NCI-H460 (cell line): ENCODE measurements at regions not wholly inside any gene's neighbourhood (a gene's known extent, or its start where the extent isn't known, plus 50 kb on each side); places are given as distances from the start of the nearest gene placed in this dataset.

Source experiments
- DNase-seq: peaks from one replicate; pipeline ENCODE4 v3.0.0-alpha.2; 2016; ENCODE audit warnings: low read depth; ENCODE audit errors: extremely low read depth

DNA sequence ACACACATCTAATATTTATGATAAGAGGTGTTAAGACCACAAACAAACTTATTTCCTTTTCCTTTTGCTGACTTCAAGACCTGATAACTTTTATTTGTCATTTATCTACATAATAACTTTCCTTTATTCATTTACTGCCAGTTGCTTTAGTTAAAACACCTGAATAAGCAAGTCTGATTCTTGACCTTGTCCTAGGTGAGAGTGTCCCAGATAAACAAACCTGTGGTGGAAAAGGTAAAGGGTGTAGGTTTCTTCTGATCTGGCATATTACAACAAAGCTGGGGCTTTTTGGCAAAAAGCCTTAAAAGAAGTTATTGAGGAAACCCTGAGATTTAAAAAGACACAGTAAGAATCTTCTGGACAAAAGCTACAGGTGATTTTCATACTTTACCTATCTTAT lies 191.5 kb downstream of the ZBBX start:
- no peak for DNase-seq

DNA sequence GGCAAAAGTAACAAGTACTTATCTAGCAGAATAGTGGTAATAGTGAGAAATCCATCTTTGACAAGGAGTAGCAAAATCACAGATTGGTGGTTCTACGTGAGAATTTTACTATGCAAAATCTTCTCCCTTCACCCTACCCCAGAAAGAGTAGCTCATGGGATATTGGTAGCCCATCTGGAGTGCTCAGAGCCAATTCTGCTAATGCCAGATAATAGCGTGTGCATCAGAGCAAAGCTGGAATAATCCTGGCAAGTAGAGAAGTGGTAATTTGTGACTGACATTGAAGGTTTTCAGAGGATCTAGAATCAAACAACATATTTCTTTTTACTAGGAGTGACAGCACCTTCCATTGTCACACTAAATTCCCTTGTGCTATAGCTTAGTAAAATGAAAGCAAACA lies 192.9 kb downstream of the ZBBX start:
- no peak for DNase-seq

DNA sequence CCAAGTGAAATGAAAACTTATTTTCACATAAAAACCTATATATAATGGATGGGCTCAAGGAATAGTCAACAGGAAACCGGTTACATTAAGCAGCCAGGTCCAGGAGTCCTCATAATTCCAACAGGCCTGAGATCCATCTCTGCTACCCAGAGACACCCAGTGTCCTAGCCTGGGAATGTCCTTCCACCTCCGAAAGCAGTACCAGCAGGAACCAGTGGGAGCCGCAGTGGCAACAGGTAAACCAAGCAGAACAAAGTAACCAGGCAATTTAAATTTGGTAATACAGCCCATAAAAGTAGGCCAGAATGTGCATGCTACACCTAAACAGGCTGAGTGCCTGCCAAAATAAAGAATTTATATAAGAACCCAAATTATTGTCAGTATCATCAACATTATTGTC lies 195.6 kb downstream of the ZBBX start:
- no peak for DNase-seq

DNA sequence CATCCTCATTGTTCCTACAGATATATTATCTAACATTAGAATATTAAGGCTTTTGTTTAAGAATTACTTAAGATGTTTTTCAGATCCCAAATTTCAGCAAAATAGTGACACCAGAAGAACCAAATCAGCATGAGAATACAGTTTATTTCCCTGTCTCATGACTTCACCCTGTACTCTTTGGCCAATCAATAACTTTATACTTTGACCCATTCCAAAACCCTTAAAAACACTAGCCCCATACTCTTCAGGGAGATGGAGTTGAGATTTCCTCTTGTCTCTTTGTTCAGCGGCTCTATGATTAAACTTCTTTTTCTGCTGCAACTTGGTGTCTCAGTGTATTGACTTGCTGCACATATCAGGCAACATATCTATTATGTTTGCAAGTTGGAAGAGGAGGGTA lies 207.7 kb downstream of the ZBBX start:
- DNase-seq, result no peak

DNA sequence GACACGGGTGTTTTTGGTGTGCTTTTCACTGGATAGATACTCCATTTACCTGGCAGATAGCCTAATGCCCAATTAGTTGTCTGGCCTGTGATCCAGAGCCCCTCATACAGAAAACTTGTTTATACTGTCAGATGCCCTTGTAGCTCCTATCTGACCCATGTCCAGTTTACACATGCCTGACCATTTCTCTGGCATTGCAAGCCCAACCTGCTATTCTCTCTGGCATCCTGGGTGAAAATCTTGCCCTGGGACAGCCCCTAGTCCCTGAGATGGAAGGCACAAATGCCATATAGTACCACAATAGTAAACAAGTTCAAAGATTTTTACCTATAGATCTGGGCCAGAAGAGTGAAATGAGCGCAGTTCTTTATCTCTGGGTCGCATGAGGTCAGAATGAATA lies 212.6 kb downstream of the ZBBX start:
- DNase-seq, result no peak

DNA sequence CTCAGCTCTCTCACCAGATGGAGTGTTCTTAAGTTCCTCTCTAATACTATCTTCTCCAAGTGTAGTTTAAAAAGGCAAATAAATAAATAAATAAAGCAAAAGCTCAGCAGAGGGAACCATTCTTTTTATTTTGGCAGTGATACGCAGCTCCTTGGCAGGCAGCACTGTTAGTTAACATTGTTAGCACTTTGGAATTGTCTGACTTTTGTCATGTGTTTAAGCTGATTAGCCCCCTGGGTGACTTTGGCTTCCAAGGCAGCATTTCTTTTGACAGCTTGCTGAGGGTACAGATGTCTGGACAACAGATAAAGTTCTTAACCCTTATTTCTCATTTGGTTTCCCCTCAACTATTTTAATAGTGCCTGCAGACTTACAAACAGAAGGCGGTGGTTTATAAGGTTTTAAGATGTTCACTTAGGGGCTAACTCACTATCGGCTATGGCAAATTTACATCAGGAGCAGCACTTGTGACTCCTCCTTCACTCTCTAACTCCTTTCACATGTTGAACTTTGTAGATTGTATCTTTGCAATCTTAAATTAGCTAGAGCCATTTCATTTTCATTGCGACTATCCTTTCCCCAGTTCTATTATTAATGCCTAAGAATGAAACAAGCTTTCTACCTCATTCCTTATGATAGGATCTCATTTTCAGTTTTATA lies 213.4 kb downstream of the ZBBX start:
- no peak for DNase-seq

DNA sequence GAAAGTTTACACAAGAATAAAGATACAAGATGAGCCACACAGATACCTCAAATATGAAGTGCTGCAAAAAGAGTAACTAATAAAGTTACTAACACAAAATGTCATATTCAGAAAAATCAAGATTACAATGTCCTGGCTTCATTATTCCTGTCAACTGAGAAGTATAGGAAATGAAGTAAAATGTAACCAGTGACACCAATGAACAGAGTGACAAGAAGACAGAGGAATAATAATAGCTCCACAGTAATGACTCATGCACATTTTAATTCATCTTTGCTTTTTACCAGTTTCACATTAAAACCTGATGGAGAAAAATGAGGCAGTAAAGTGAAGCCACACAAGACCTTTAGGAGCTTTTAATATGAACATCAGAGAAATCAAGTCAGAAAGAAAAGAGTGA lies 214.1 kb downstream of the ZBBX start:
- no peak for DNase-seq

DNA sequence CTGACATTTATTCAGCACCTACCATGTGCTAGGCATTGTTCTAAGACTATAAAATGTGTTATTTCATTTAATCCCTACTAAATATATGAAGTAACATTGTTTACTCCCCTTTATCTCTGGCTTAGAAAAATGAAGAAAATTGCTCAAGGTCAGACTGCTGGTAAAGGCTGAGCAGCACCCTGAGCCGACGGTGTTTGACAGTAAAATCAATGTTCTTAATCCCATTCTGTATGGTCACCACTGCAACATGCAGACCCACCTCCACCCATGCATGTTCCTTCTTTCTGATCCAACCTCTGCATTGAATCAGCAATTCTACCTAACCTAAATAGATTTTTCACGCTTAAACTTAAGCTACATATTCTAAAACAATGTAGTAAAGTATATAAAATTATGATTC lies 216.5 kb downstream of the ZBBX start:
- DNase-seq, result no peak

DNA sequence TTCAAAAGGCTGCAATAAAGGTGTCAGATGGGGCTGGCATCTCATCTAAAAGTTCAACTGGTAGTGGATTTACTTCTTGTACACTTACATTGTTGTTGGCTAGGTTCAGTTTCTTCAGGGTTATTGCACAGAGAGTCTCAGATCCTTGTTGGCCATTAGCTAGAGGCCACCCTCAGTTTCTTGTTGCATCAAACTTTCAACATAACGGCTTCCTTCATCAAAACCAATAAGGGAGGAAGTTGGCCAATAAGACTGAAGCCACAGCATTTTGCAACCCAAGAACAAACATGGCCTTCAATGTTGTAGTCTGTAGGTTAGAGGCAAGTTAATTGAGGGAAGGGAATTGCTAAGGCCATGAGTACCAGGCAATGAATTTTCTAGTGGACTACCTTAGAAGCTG lies 218.0 kb downstream of the ZBBX start:
- no peak for DNase-seq

DNA sequence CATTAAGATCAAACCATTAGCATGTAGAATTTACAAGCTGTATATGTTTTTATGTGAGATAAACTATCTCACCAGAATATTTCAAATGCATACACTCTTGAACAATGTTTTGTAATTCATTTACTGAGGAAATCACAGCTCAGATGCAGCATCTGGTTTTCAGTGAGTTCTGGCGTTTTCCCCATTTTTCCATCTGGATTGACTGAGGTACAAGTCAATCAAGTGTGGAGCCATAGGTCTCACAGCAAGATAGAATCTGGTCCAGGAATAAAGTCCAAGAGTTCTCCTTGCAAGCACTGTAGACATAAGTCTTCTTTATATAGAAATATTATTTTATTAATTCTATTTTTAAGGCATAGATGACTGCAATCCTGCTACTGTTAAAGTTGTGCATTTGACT lies 219.3 kb downstream of the ZBBX start:
- DNase-seq, result no peak

DNA sequence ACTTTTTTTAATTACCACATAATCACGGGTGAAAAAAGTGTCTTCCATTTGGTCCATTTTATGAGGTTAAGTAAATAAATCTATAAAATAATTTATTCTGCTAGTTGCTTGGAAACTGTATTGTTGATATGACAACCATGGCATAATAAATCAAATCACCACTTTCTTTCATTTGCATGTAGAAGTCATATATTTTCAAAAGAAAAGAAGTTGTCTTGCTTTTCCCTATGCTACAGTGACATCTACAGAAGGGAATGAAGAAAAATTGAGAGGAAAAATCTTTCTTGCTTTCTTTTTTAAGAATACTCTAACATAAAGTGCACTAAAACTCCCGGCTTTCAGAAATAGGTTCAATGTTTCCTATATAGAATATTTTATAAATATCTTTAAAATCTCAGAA lies 228.5 kb downstream of the ZBBX start:
- no peak for DNase-seq

DNA sequence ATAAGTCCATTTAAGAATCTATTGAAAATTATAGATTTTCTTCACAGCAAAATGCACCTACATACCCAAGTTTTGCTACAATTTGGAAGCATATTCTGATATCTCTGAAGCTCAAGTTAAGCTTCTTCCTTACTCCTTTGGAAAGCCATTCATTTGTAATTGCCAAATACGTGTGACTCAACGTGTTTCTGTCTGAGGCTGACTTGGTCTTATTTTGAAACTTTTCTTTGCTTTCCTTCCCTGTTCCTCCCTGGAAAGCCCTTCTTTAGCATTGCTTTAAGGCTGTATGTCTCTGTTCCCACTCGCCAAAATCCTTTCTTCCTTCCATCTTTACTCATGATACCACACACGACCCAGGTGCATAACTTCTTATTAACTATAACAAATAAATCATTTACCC lies 232.0 kb downstream of the ZBBX start:
- DNase-seq, result no peak

DNA sequence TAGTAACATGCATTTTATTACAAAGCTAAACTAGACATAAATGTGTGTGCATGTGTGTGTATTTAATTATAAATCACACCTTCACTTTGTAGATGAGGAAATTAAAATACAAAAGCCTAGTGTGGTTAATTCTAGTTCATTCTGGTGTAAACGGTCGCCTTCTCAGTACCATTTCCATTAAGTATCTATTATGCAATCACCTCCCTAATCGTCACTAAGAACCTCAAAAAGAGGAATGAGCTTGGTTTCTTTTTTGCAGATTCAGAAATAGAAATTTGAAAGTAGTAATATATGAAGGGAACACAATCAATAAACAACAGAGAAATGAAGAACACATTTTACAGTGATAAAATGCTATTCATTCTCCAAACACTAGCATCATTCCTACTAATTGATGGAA lies 233.2 kb downstream of the ZBBX start:
- DNase-seq, result no peak

DNA sequence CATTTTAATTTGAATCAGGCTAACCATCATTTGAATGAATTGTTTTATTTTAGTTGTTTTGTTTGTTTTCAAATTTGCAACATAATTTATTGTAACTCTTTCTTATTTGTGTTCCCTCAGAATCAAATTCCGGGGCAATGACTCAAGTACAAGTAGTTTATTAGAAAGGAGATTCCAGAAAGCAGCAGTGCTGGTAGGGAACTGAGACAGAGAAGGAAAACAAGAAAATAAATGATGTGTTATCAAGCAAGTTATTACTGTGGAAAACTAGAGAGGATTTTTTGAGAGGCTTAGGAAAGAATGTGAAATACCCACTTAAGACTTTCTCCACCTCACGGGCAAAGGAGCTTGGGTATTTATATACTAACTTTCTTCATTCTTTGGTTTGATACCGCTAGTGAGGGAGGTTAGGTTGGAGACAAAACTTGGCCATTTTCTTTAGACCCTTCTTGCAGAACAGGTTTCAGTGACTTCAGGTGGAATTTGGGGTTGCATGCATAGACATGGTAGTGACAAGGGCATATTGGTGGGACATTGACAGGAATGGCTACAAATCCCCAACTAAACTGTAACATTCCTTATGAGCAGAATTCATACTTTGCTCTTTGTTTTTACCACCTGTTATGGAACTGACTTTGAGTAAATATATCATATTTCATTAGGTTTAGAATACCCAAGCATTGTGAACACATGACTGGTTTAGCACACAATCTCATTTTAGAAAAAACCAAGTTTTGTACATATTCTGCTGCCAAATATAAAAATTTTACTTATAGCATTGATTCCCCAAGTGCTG lies 254.3 kb downstream of the ZBBX start:
- no peak for DNase-seq

DNA sequence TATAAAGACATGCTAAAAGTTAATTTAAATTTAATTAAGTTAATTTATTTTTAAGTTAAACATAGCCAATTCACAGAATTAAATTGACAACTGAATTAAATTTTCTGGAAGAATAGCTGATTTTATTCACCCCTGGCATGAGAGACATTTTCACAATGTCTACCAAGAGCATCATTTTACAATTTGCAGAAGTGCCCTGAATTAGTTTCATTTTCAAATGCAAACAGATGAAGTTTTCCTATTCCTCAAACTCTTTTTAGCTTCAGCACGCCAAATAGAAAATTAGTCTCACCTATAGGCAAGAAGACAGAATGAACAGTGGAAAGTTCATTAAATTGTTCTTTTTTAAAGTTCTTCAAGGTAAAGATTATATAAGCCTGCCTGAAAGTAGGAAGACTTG lies 259.3 kb downstream of the ZBBX start:
- no peak for DNase-seq

DNA sequence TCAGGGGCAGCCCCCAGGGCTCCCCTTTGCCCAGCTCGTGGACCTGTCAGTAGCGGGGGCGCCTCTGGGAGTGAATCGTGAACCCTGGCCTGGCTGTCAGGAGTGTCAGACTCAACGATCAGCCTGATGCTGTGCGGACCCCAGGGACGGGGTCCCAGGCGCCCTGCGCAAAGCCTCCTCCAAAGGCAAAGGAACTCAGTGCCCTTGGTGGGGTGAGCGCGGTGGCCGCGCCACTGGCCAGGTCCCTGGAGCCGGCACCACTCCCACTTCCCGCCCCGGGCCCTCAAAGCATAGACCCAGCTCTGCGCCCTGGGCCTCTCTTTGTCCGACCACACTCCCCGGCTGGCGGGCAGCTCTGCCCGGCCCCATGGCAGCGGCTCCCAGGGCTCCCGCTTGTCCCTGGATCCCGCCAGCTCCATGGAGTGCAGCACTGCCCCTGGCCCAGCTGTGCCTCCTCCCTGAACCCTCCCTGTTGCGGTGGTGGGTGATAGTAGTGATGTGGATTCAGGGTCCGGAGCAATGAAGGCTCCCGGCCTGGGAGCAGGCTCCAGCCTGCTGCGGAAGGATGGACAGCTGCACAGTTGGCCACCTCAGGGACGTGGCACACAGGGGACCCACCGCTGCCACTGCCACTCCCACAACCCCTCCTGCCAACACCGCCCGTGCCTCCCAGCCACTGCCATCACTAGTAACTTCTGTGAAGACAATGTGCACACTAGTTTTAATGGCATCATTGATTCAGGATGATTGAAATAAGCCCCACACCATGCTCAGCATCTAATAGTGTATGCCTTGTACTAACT lies 263.8 kb downstream of the ZBBX start:
- no peak for DNase-seq

DNA sequence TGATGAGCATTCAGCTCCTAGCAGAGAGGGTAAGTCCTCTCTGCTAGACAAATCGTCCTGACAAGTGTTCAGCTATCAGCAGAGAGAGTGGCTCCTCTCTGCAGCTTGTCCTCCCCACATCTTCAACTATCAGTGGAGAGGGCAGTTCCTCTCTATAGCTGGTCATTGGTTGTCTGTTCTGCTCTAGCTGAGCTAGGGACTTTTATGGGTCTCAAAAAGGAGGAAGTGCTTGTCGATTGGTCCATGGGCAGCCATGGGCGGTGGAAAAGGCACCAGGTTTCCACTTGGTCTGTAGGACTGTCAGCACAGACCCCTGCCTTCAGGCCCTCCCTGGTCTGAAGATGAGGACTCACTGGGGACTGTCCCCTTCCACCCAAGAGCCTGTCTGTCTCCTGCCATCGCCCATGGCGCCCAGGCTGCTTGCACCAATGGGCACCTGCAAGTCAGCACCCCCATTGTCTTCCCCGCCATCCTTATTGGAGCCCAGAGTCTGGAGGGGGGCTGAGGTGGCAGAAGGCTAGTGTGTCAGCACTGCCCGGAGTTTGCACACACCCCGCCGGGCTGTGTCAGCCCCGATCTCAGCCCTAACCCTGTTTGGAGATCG lies 264.7 kb downstream of the ZBBX start:
- DNase-seq, result no peak

DNA sequence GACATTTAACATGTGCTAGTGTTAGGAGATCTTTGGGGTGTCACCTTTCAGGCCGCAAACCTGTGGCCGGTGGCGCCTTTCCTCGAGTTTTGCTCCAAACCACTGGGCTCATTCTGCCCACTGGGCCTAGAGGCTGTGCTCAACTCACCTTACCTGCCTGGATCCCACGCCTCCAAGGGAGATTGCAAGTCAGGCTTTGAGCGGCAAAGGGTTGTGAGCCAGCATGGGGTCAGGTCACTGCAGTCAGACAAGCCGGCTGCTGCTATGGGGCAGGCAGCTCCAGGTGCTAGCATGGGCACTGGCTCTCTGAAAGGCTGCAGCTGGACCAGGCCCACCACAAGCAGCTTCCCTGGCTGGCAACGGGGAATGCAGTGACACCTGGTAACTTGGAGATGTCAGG lies 265.5 kb downstream of the ZBBX start:
- no peak for DNase-seq

DNA sequence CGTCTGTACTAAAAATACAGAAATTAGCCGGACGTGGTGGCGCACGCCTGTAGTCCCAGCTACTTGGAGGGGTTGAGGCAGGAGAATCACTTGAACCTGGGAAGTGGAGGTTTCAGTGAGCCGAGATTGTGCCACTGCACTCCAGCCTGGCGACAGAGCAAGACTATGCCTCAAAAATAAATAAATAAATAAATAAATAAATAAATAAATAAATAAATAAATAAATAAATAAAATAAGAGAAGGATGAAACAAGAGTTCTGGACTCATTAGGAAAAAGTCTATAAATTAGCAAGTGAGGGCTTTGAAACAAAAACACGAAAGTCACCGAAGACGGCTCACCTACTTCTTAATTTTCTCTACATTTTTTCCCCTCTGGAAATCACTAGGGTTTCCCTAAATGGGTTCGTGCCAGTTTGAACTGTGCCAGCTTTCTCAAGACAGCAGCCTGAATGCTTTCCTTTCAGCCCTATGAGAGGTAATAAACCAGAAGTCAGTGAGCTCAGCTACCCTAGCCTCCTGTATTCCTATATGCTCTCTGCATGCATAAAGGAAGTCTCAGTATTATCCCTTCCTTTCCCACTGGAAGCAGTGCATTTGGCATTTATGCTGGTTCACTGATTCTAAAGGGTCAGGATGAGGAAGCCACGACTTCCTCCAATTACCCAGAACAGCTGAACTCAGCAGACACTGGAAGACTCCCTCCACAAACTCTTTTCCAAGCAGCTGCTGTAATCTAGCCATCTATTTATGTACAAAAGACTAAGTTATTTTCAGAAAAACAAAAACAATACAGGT lies 266.9 kb downstream of the ZBBX start:
- DNase-seq, result no peak

DNA sequence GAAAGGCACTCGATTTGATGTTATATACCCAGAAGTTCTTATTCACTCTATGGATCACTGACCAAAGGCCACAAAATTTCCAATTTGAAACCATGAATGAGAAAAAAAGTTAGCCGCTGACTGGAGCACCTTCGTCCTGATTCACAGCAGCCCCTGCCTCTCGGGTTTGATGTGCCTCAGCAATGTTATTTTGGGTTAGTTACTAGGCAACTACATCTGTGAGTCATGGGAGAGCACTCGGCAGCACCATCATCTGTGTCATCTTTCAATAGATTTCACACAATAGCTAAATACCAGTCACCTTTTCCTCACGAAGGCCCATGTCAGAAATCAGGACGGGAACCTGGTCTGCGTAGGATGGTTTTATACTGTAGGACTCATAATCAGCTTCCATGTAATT lies 269.2 kb downstream of the ZBBX start:
- DNase-seq, result no peak

DNA sequence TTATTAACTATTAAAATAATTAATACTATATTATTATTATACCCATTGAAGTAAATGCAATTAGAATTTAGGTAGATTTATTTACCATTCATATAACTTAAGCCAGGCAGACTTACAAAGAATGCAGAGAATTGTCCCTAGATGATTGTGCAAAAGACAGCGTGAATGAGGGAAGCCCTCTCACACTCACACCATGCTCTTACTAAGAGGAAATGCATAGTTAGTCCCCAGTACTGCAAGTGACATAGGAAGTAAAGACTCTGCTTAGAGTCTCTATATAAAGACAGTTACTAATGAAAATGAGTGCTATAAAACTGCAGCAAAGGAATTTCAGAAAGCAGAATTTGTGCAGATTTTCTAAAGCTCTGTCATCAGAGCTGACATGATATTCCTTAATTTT lies 270.4 kb downstream of the ZBBX start:
- no peak for DNase-seq
